AG09309 (cell line): ENCODE measurements at regions not wholly inside any gene's neighbourhood (a gene's known extent, or its start where the extent isn't known, plus 50 kb on each side); places are given as distances from the start of the nearest gene placed in this dataset.

Source experiments
- DNase-seq: peaks from one replicate; pipeline ENCODE4 v3.0.0-alpha.2; 2010; ENCODE audit warnings: low read depth
- H3K4me3 ChIP-seq: 2 replicates; pipeline ENCODE4 v1.5.1; 2011; ENCODE audit warnings: mild to moderate bottlenecking, low read depth, low read length, moderate library complexity; ENCODE audit not compliant: control insufficient read depth
- TF ChIP-seq, protein P1 (sequence below): IDR thresholded peaks from 2 replicates; pipeline ENCODE4 v1.5.1; 2011; ENCODE audit warnings: mild to moderate bottlenecking, low read depth, low read length, inconsistent platforms; ENCODE audit not compliant: insufficient read depth, control insufficient read depth; ENCODE audit errors: missing control alignments

- TF ChIP-seq, protein P1, sequence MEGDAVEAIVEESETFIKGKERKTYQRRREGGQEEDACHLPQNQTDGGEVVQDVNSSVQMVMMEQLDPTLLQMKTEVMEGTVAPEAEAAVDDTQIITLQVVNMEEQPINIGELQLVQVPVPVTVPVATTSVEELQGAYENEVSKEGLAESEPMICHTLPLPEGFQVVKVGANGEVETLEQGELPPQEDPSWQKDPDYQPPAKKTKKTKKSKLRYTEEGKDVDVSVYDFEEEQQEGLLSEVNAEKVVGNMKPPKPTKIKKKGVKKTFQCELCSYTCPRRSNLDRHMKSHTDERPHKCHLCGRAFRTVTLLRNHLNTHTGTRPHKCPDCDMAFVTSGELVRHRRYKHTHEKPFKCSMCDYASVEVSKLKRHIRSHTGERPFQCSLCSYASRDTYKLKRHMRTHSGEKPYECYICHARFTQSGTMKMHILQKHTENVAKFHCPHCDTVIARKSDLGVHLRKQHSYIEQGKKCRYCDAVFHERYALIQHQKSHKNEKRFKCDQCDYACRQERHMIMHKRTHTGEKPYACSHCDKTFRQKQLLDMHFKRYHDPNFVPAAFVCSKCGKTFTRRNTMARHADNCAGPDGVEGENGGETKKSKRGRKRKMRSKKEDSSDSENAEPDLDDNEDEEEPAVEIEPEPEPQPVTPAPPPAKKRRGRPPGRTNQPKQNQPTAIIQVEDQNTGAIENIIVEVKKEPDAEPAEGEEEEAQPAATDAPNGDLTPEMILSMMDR = no peak
- DNase-seq = no peak
- no peak overlapping the region for H3K4me3 ChIP-seq
Observed at GRCh38 chr16:61576476-61576875, 459.8 kb downstream of the CDH8 start.

DNA sequence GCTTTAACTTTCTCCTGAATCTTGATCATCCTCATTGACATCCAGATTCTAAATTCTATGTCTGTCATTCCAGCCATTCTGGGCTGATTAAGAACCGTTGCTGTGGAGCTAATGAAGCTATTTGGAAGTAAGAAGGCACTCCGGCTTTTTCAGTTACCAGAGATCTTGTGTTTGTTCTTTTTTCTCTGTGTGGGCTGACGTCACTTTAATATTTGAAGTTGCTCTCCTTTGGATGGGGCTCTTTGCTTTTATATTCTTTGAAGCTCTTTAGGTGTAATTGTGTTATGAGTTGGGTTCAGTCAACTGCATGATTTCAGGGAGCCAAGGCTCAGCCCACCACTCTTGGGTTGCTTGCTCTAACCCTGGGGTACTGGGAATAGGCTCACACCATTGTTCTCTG, 460.6 kb downstream of the CDH8 start:
- no peak for DNase-seq
- H3K4me3 ChIP-seq = no peak overlapping the region
- TF ChIP-seq, protein P1 = no peak

GRCh38 chr16:61569028-61569427, 467.2 kb downstream of the CDH8 start:
- TF ChIP-seq, protein P1 = no peak
- DNase-seq = no peak

DNA sequence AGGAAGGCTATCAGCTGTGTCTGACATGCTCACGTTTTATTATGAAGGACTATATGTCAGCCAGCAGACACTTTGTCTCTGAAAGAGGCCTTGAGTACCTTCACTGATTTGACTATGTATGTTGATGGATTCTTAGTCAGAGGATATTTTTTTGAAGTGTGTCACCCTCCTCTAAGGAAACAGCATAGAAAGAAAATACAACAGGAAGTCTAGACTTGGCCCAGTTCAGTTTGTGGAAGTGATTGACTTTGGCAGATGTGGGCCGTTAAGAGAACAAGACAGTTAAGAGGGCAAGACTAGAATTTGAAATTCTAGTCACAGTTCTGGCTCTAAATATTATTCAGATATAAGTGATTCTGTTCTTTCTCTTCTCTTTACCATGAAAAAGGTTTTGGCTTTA, 471.5 kb downstream of the CDH8 start:
- no peak overlapping the region for H3K4me3 ChIP-seq
- TF ChIP-seq, protein P1 = no peak
- no peak for DNase-seq

More at GRCh38 chr16:61569028-61569427, 467.2 kb downstream of the CDH8 start:
- H3K4me3 ChIP-seq = no peak overlapping the region

- H3K4me3 ChIP-seq = no peak overlapping the region
- TF ChIP-seq, protein P1 = no peak
- no peak for DNase-seq
Observed at GRCh38 chr16:61555718-61556441, 480.4 kb downstream of the CDH8 start.

DNA sequence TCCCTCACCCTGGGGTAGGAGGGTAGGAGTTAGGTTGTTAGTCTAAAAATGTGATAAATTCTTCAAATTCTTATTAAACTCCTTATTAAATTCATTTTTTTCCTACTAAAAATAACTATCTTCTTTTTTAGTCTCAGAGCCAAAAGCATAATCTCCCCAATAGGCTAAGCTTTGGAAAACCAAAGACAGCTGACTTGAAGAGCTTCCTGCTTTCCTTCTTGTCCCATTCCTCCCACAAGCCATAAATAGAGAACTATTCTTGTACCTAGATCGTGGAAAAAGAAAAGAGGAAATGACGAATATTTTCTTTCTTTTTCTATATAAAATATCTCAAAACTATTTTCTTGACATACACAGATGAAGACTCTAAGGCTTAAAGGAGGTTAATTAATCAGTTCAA, 486.9 kb downstream of the CDH8 start:
- no peak for DNase-seq
- TF ChIP-seq, protein P1 = no peak
- no peak overlapping the region for H3K4me3 ChIP-seq
